Stimulated activated memory B cell treated with anti-CD40 and anti-IgM and Interleukin-4, amounts not matched to agents 10 μg/mL and 1 μg/mL and 100 μg/mL, for 72 hours (primary cell): ENCODE measurements at regions not wholly inside any gene's neighbourhood (a gene's known extent, or its start where the extent isn't known, plus 50 kb on each side); places are given as distances from the start of the nearest gene placed in this dataset.
A peak's percentile ranks its signal among the peaks of the same experiment; 100 is the strongest.

Experiments used
- ATAC-seq: fragments of 150-1000 bp; cut with Tn5 transposase; 2 replicates; pipeline ENCODE4 v1.10.0; 2021
- H3K27ac Mint-ChIP-seq: one replicate; pipeline ENCODE4 v1.8.0; 2022; ENCODE audit warnings: mild to moderate bottlenecking, mixed read lengths
- H3K27me3 Mint-ChIP-seq: one replicate; pipeline ENCODE4 v1.8.0; 2022; ENCODE audit warnings: mixed read lengths
- H3K36me3 Mint-ChIP-seq: one replicate; pipeline ENCODE4 v1.8.0; 2022; ENCODE audit warnings: mixed read lengths
- H3K4me1 Mint-ChIP-seq: one replicate; pipeline ENCODE4 v1.8.0; 2022; ENCODE audit warnings: mixed read lengths
- H3K4me3 Mint-ChIP-seq: one replicate; pipeline ENCODE4 v1.8.0; 2022; ENCODE audit warnings: mild to moderate bottlenecking, moderate library complexity, mixed read lengths
- H3K9me3 Mint-ChIP-seq: one replicate; pipeline ENCODE4 v1.8.0; 2022; ENCODE audit warnings: mixed read lengths

DNA sequence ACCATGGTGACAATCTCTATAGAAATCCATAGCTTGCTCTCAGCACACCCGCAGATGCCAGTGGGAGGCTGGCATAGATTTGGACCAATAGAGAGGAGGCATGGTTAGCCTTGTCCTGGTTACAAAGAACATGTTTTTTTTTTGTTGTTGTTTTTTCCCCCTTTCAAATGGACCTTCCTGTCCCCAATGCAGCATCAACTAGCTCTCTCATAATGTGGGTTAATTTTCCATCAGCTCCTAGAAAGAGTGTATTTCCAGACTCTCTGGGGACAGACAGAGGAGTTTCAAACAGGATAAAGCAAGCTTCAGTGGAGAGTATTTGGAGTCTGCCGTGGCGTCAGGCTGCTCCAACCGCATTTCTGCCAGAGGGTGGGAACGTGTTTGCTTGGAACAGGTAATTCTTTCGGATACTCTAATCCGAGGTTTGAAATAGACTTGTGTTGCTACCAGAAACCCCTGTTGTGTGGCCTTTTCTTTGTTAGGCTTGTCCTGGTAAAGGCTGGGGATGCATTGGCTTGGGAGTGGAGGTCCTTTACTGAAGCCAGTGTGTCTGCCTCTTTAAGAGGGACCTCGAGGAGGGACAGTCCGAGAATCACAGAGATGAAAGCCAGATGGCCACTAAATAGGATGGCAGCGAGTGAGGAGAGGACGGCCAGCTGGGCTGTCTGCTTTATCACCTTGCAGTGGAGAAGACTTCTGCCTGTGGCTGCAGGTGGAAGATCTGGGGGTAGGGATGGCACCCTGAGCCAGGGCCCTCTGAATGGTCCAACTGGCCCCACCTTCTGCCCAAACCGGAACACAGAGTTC, 130.5 kb upstream of the CPEB4 start:
- Mint-ChIP-seq H3K9me3 (no peaks in the 10 kb centered on the region), H3K4me3 (no peak overlapping the region), H3K4me1 (peaks cover 16% of the 10 kb centered on the region), H3K36me3 (no peaks in the 10 kb centered on the region), H3K27me3 (peaks cover 22% of the 10 kb centered on the region), H3K27ac (no peak overlapping the region)
- ATAC-seq = no peak

DNA sequence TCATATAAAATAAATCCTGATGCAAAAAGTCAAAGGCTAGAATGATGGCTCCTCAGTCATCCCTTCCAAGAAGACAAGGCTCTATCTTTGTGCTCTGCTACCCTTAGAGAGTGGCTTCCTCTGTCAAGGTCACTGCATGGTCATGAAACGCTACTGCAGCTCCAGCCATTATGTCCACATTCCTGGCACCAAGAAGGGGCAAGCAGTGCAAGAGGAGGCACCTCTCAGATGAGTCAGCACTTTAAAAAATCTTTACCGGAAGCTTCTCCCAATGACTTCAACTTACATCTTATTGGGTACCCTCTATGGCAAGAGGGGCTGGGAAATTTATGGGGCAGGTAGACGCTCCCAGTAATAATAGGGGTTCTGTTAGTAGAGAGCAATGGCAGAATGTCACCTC, 129.5 kb upstream of the CPEB4 start:
- Mint-ChIP-seq H3K4me3 (no peak overlapping the region), H3K36me3 (no peaks in the 10 kb centered on the region), H3K27me3 (peaks cover 23% of the 10 kb centered on the region), H3K4me1 (peaks cover 16% of the 10 kb centered on the region), H3K9me3 (no peaks in the 10 kb centered on the region), H3K27ac (no peak overlapping the region)
- no peak for ATAC-seq

DNA sequence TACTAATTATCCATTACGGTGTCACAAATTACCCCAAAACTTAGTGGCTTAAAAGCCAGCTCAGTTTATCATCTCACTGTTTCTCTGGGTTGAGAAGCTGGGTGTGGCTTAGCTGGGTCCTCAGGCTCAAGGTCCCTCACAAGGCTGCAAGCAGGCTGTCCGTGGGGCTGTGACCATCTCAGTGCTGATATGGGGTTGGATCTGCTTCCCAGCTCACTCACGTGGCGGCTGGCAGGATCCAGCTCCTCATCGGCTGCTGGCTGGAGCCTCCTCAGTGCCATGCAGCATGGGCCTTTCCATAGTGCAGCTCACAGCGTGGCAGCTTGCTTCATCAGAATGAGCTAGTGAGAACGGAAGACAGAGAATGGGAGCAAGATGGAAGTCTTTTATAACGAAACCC, 128.5 kb upstream of the CPEB4 start:
- no peaks in the 10 kb centered on the region for H3K9me3 Mint-ChIP-seq
- ATAC-seq = no peak
- H3K27ac Mint-ChIP-seq = no peak overlapping the region
- peaks cover 23% of the 10 kb centered on the region for H3K27me3 Mint-ChIP-seq
- no peaks in the 10 kb centered on the region for H3K36me3 Mint-ChIP-seq
- H3K4me3 Mint-ChIP-seq = no peak overlapping the region
- H3K4me1 Mint-ChIP-seq = peaks cover 21% of the 10 kb centered on the region

DNA sequence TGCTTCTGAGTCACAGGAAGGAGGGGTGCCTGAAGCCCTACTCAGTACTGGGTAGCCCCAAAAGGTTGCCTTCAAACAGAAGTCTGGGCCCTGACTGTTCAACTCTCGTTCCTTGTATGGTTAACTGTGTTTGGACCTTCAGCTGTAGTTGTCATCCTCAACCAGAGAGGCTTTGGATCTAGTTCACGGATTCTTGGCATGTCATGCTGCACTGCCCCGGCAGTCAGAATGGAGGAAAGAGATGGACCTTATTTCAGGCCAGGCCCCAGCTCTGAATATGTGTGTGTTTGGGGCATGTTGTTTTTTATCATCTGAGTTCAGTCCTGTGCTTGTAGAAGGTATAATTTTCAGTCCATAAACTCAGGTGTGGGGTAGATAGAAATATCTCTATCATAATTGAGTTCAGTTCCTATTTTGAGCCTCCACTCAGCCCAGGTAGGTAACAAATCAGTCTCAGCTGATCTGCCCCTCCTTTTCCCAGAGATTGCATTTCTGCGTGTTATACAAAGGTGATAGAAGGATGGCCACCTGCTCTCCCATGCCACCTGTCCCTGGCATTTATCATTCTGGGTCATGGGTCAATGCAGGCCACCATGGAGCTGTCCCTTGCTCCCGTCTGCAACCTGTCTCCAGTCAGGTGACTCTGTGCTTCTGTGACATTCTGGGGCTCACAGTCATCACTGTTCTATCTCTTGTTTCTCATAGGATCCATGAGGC, 127.5 kb upstream of the CPEB4 start:
- H3K4me1 Mint-ChIP-seq = peaks cover 23% of the 10 kb centered on the region
- no peak for ATAC-seq
- H3K4me3 Mint-ChIP-seq = no peak overlapping the region
- no peaks in the 10 kb centered on the region for H3K36me3 Mint-ChIP-seq
- H3K9me3 Mint-ChIP-seq = no peaks in the 10 kb centered on the region
- peaks cover 23% of the 10 kb centered on the region for H3K27me3 Mint-ChIP-seq
- peak overlapping the region; percentile 30 for H3K27ac Mint-ChIP-seq

DNA sequence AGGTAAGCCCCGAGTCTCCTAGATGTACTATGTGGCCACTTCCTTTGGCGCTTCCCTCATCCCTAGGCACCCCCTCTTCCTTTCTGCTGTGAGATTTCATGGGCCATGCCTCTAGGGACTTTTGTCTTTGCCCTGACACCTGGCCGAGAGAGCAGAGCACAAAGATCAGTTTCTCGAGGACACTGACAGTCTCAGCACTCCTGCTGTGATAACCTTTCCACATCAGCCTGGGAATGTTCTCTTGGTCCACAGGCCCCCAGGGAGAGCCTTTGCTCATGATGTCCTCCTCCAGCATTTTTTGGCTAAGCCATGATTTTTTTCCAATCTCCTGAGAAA, 127.0 kb upstream of the CPEB4 start:
- Mint-ChIP-seq H3K27me3 (peaks cover 23% of the 10 kb centered on the region), H3K9me3 (no peaks in the 10 kb centered on the region), H3K4me3 (no peak overlapping the region), H3K36me3 (no peaks in the 10 kb centered on the region), H3K27ac (peak overlapping the region; percentile 30), H3K4me1 (peaks cover 27% of the 10 kb centered on the region)
- ATAC-seq = no peak

DNA sequence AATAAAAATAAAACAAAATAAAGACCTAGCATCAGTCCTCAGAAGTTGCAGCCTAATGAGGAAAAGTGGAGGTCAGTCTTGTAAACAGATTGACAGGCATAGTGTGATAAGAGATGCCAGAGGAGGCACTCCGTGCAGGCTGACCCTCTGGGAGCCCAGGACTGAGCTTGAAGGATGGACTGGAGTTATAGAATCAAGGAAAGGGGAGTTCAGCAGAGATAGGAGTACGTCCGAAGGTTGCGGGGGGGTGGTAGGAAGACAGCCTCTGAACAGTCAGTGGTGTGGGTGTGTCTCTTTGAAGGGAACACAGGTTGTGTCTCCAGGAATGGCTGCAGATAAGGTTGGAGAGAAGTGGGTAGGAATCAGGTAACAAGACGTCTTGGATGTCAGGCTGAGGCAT, 126.1 kb upstream of the CPEB4 start:
- no peak for ATAC-seq
- H3K4me3 Mint-ChIP-seq = no peak overlapping the region
- H3K4me1 Mint-ChIP-seq = peaks cover 31% of the 10 kb centered on the region
- H3K9me3 Mint-ChIP-seq = no peaks in the 10 kb centered on the region
- no peaks in the 10 kb centered on the region for H3K36me3 Mint-ChIP-seq
- H3K27me3 Mint-ChIP-seq = peaks cover 23% of the 10 kb centered on the region
- no peak overlapping the region for H3K27ac Mint-ChIP-seq

DNA sequence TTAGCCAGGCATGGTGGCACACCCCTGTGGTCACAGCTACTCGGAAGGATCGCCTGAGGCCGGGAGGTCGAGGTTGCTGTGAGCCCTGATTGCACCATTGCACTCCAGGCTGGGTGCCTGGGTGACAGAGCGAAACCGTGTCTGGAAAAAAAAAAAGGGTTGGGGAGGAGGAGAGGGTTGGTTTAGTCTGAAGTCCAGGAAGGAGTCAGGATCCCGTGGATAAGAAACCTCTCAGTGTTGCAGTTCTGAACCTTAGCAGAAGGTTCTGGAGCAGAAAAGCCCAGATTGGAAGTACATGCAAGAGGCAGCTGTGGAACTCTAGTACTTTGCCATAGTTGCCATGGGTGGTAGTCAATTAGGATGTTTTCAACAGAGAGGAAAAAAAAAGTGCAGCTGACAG, 125.2 kb upstream of the CPEB4 start:
- ATAC-seq = no peak
- Mint-ChIP-seq H3K9me3 (no peaks in the 10 kb centered on the region), H3K27me3 (peaks cover 23% of the 10 kb centered on the region), H3K27ac (no peak overlapping the region), H3K4me1 (peaks cover 31% of the 10 kb centered on the region), H3K36me3 (no peaks in the 10 kb centered on the region), H3K4me3 (no peak overlapping the region)

DNA sequence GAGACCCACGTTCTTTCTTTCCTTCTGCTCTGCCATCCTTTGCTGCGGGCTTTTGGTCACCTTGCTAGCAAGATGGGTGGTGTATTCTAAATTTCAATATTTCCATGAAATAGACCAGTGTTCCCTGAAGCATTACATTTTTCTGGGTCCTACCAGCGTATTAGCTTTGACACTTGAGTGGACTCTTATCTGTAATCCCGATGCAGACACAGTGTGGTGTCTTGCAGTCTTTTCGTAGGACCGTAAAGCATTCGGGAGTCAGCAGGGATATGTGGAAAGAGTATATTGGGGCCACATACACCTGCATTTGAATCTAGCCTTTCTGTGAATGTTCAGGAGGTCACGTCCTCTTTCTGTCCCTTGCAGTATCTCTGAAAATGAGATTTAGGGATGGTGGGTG, 124.7 kb upstream of the CPEB4 start:
- H3K36me3 Mint-ChIP-seq = no peaks in the 10 kb centered on the region
- peaks cover 23% of the 10 kb centered on the region for H3K27me3 Mint-ChIP-seq
- no peak overlapping the region for H3K4me3 Mint-ChIP-seq
- H3K4me1 Mint-ChIP-seq = peaks cover 31% of the 10 kb centered on the region
- no peak overlapping the region for H3K27ac Mint-ChIP-seq
- no peaks in the 10 kb centered on the region for H3K9me3 Mint-ChIP-seq
- no peak for ATAC-seq

DNA sequence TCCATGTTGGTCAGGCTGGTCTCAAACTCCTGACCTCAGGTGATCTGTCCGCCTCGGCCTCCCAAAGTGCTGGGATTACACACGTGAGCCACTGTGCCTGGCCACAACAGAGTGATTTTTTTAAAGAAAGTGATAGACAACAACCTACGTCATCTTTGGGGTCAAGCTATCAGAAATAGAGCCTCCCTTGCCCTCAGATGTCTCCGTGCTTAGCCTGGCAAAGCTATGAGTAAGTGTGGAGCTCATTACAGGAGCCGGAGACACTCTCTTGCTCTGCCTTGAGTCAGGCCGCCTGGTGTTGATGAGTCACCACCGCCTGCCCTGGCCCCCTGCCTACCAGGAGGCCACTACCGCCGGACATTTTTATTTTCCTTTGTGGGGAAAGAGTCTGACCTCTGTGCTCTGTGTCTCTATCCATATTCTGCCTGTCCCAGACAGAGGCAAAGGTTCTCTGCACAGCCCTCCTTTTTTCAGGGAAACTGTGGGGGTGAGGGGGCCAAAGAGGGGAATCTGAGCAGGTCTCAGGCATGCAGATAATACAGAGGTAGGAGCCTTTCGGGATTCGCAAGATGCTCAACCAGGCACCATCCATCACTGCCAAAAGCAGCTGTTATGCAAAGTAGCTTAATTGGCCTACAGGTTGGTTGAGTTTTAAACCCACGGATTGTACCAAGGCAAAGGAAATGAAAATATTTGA, 123.7 kb upstream of the CPEB4 start:
- ATAC-seq = no peak
- Mint-ChIP-seq H3K27me3 (peaks cover 23% of the 10 kb centered on the region), H3K9me3 (no peaks in the 10 kb centered on the region), H3K27ac (no peak overlapping the region), H3K36me3 (no peaks in the 10 kb centered on the region), H3K4me3 (no peak overlapping the region), H3K4me1 (peaks cover 31% of the 10 kb centered on the region)

DNA sequence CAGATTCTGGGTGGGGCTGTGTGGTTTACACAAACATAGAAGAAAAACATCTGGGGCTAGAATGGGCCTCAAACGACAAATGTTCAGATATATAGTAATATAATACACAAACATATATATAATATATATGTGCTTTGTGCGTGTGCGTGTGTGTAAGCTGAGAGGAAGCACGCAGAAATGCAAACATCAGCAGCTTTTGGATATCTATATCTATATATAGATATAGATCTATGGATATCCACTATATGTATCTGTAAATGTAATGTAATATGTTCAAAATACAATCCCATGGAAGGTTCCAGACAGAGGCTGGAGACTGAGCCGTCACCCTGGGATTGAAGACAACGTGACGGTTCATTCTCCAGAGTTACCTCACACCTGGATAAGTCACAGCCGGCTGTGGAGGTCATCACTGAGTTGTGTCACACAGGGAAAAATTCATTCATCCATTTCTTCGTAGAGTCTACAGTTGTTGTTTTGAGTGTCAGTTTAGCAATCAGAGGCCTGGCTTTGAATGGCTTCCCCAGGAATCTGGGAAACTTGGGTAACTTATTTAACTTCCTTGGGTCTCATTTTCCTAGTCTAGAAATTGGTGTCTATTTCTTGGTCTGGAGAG, 123.0 kb upstream of the CPEB4 start:
- no peak for ATAC-seq
- H3K9me3 Mint-ChIP-seq = no peaks in the 10 kb centered on the region
- no peaks in the 10 kb centered on the region for H3K36me3 Mint-ChIP-seq
- no peak overlapping the region for H3K4me3 Mint-ChIP-seq
- peaks cover 31% of the 10 kb centered on the region for H3K4me1 Mint-ChIP-seq
- peaks cover 23% of the 10 kb centered on the region for H3K27me3 Mint-ChIP-seq
- H3K27ac Mint-ChIP-seq = no peak overlapping the region

DNA sequence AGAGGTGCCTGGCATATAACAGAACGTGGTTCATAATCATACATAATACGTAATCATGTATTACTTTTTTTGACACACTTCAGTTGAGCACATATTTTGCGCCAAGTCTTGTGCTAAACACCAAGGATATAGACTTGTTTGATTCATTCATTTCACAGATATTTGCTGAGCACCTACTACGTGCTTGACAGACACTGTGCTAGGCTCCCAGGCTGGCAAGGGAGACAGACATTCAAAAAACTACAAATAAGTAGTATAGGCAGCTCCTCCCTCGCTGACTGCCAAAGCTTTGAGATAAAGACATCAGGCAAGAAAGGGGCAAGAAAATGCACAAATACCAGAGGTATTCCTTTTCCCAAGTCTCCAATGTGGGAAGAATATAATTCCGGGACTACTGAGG, 122.5 kb upstream of the CPEB4 start:
- no peaks in the 10 kb centered on the region for H3K36me3 Mint-ChIP-seq
- peaks cover 31% of the 10 kb centered on the region for H3K4me1 Mint-ChIP-seq
- ATAC-seq = no peak
- no peak overlapping the region for H3K4me3 Mint-ChIP-seq
- H3K27me3 Mint-ChIP-seq = peaks cover 21% of the 10 kb centered on the region
- no peaks in the 10 kb centered on the region for H3K9me3 Mint-ChIP-seq
- no peak overlapping the region for H3K27ac Mint-ChIP-seq

DNA sequence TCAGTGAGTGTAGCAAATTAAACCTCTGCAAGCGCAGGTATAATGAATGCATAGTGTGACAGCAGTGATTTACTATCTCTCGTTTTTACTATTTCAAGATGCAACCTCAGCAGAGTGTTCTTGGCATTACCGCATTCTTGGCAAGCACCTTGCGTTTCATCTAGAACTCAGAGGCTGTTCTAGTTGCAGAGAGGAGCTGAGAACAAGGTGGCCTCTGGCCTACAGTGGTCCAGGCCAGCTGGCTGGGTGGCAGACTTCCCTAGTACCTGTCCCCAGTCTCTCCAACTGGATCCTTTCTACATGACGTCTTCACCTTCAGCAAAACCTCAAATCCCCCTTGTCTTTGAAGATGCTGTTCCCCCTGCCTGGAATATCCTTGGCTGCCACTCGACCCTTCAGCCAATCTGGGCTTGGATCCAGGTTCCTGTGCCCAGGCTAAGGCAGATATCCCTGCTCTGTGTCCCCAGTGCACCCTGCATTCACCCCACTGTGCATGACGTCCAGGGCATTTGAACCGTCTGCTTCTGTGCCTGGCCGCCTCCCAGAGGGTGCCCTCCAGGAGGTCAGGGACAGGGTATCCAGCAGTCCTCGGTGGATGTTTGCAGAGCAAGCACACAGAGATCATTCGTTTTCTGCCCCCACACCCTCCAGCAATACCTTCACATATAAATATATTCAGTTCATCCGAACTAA, 120.4 kb upstream of the CPEB4 start:
- ATAC-seq = no peak
- no peaks in the 10 kb centered on the region for H3K36me3 Mint-ChIP-seq
- H3K4me3 Mint-ChIP-seq = no peak overlapping the region
- H3K27me3 Mint-ChIP-seq = peaks cover under 1% of the 10 kb centered on the region
- H3K27ac Mint-ChIP-seq = no peak overlapping the region
- no peaks in the 10 kb centered on the region for H3K9me3 Mint-ChIP-seq
- peaks cover 16% of the 10 kb centered on the region for H3K4me1 Mint-ChIP-seq

DNA sequence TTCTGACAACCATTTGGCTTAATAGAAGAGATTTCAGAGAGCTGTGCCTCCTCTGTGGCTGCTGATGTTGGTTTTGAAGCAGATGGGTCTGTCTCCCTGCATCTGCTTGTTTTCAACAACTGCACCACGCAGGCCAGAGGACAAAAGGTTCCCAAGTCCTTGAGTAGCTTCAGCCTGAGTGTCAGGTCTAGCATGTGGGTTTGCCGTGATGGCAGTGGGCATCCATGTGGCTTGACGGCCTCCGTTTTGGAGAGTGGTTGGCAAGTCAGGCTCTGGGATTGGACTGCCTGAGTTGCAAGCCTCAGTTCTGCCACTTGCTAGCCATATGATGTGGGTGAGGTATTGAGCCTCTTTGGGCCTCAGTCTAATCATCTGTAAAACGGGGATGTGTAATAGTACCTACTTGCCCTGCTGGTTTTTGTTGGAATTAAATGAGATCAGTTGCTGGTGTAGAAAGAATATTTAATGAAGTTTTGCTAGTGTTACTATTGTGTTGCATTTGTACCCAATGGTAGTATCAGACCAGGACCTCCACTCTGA, 119.8 kb upstream of the CPEB4 start:
- H3K4me1 Mint-ChIP-seq = peaks cover 16% of the 10 kb centered on the region
- H3K9me3 Mint-ChIP-seq = no peaks in the 10 kb centered on the region
- H3K36me3 Mint-ChIP-seq = no peaks in the 10 kb centered on the region
- ATAC-seq = no peak
- no peak overlapping the region for H3K4me3 Mint-ChIP-seq
- H3K27me3 Mint-ChIP-seq = no peaks in the 10 kb centered on the region
- H3K27ac Mint-ChIP-seq = no peak overlapping the region

DNA sequence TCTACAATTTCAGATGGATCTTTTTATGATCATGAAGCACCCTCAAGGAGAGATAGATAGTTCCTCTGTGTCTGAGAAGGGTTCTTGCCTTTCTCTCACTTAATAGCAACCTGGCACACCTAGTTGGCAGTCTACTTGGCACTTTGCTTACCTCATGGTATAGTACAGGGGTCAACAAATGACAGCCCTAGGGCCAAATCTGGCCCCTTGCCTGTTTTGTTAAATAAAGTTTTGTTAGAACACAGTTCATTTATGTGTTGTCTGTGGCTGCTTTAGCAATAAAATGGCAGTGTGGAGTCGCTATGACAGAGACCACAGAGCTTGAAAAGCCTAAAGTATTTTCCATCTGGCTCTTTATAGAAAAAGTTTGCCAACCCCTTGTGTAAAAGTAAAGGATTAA, 119.3 kb upstream of the CPEB4 start:
- Mint-ChIP-seq H3K4me1 (peaks cover 16% of the 10 kb centered on the region), H3K36me3 (no peaks in the 10 kb centered on the region), H3K27me3 (no peaks in the 10 kb centered on the region), H3K9me3 (no peaks in the 10 kb centered on the region), H3K4me3 (no peak overlapping the region), H3K27ac (no peak overlapping the region)
- ATAC-seq = no peak

DNA sequence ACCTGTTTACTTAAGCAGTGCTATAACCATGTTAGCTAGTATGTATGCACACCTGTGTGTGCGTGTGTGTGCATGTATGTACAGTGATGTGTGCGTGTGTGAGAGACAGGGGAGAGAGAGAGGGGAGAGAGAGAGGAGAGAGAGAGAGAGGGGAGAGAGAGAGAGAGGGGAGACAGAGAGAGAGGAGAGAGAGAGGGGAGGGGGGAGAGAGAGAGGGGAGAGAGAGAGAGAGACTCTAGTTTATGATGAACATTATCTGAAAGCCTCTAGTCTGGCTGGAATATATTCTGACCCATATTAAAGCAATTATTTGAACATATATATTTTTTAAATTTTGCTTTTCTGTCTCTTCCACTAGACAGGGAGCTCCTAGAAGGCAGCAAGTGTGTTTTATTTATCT, 117.5 kb upstream of the CPEB4 start:
- no peak overlapping the region for H3K4me3 Mint-ChIP-seq
- H3K4me1 Mint-ChIP-seq = peaks cover 13% of the 10 kb centered on the region
- ATAC-seq = no peak
- H3K9me3 Mint-ChIP-seq = no peaks in the 10 kb centered on the region
- H3K27ac Mint-ChIP-seq = no peak overlapping the region
- H3K27me3 Mint-ChIP-seq = no peaks in the 10 kb centered on the region
- H3K36me3 Mint-ChIP-seq = no peaks in the 10 kb centered on the region
